NT2/D1 (cell line): ENCODE measurements at regions not wholly inside any gene's neighbourhood (a gene's known extent, or its start where the extent isn't known, plus 50 kb on each side); places are given as distances from the start of the nearest gene placed in this dataset.

Experiments used
- SUZ12 ChIP-seq: IDR thresholded peaks from 2 replicates; pipeline ENCODE4 v1.6.1; 2011; ENCODE audit not compliant: insufficient read length, insufficient read depth; ENCODE audit errors: extremely low read depth
- YY1 ChIP-seq: IDR thresholded peaks from 2 replicates; pipeline ENCODE4 v1.6.1; 2011; ENCODE audit not compliant: insufficient read length, insufficient read depth
- ZNF274 ChIP-seq: IDR thresholded peaks from 2 replicates; pipeline ENCODE4 v1.6.1; 2011; ENCODE audit warnings: mild to moderate bottlenecking, low read depth, low read length

- no peak for TF ChIP-seq YY1
- TF ChIP-seq ZNF274: no peak
- no peak for TF ChIP-seq SUZ12
These were observed 146.4 kb upstream of the KCNJ16 start for GRCh38 chr17:69928611-69929010.
